Keratinocyte (primary cell): ENCODE measurements at regions not wholly inside any gene's neighbourhood (a gene's known extent, or its start where the extent isn't known, plus 50 kb on each side); places are given as distances from the start of the nearest gene placed in this dataset.

Source experiments
- DNase-seq: peaks from one replicate; pipeline ENCODE4 v3.0.0-alpha.2; 2011; ENCODE audit warnings: low read depth, missing footprints, low spot score
- FAIRE-seq: peaks from 2 replicates; lab custom pipeline; 2011; peaks lifted over from hg19 to GRCh38; lab: Jason Lieb, UNC
- H2AFZ ChIP-seq: 2 replicates; pipeline ENCODE4 v1.6.0; 2012; ENCODE audit warnings: low read length, control low read depth, inconsistent platforms; ENCODE audit not compliant: control insufficient read depth
- H3K27ac ChIP-seq: 2 replicates; pipeline ENCODE4 v1.5.1; 2011; ENCODE audit warnings: low read length; ENCODE audit not compliant: control insufficient read depth, insufficient read depth
- H3K27me3 ChIP-seq: 3 replicates; pipeline ENCODE4 v1.6.0; 2011; ENCODE audit warnings: low read length; ENCODE audit not compliant: control insufficient read depth, insufficient read depth; ENCODE audit errors: extremely low read depth
- H3K36me3 ChIP-seq, 2 experiments: 2 replicates in 1 of 2; 3 replicates in 1 of 2; pipeline ENCODE4 v1.5.1; 2011; ENCODE audit warnings: low read length in 2 of 2, mild to moderate bottlenecking in 1 of 2; ENCODE audit not compliant: control insufficient read depth in 2 of 2, insufficient read depth in 2 of 2; ENCODE audit errors: extremely low read depth in 1 of 2
- H3K4me1 ChIP-seq: 3 replicates; pipeline ENCODE4 v1.5.1; 2011; ENCODE audit warnings: low read length; ENCODE audit not compliant: control insufficient read depth, insufficient read depth; ENCODE audit errors: extremely low read depth
- H3K4me2 ChIP-seq: 3 replicates; pipeline ENCODE4 v1.6.0; 2011; ENCODE audit warnings: low read depth, low read length; ENCODE audit not compliant: control insufficient read depth, insufficient read depth; ENCODE audit errors: extremely low read depth
- H3K4me3 ChIP-seq, 3 experiments: fragments of 200-600 bp in 1 of 3; sonication (generic) in 1 of 3; 2 replicates in 2 of 3; 3 replicates in 1 of 3; pipeline ENCODE4 v1.5.1; 2011 to 2016; ENCODE audit warnings: low read length in 3 of 3, mild to moderate bottlenecking in 3 of 3, control low read depth in 2 of 3, inconsistent platforms in 1 of 3, low read depth in 1 of 3, mixed read lengths in 1 of 3, mixed run types in 1 of 3, moderate library complexity in 1 of 3; ENCODE audit not compliant: control insufficient read depth in 2 of 3, insufficient read depth in 2 of 3; ENCODE audit errors: extremely low read depth in 1 of 3
- H3K79me2 ChIP-seq: 2 replicates; pipeline ENCODE4 v1.6.0; 2012; ENCODE audit warnings: low read length; ENCODE audit not compliant: control insufficient read depth, insufficient read depth
- H3K9ac ChIP-seq: 3 replicates; pipeline ENCODE4 v1.6.0; 2011; ENCODE audit warnings: low read length; ENCODE audit not compliant: control insufficient read depth, insufficient read depth; ENCODE audit errors: extremely low read depth
- H3K9me1 ChIP-seq: 3 replicates; pipeline ENCODE4 v1.6.0; 2011; ENCODE audit warnings: low read length; ENCODE audit not compliant: control insufficient read depth, insufficient read depth; ENCODE audit errors: extremely low read depth
- H3K9me3 ChIP-seq: 2 replicates; pipeline ENCODE4 v1.5.1; 2012; ENCODE audit warnings: low read depth, low read length; ENCODE audit not compliant: control insufficient read depth
- H4K20me1 ChIP-seq: 3 replicates; pipeline ENCODE4 v1.6.0; 2011; ENCODE audit warnings: low read length; ENCODE audit not compliant: control insufficient read depth, insufficient read depth; ENCODE audit errors: extremely low read depth
- CTCF ChIP-seq, 3 experiments: IDR thresholded peaks in 1 of 3; conservative IDR thresholded peaks in 1 of 3; optimal IDR thresholded peaks in 1 of 3; 2 replicates in 2 of 3; 3 replicates in 1 of 3; pipeline versions ENCODE3 to v1.5.1; 2011; ENCODE audit warnings: low read length in 3 of 3, mild to moderate bottlenecking in 3 of 3, moderate library complexity in 2 of 3, control low read depth in 1 of 3, inconsistent platforms in 1 of 3; ENCODE audit not compliant: insufficient read depth in 2 of 3; ENCODE audit errors: extremely low read depth in 1 of 3
- EZH2 ChIP-seq: IDR thresholded peaks from one replicate; pipeline ENCODE4 v1.6.1; 2012; ENCODE audit warnings: inconsistent platforms, mild to moderate bottlenecking, low read length, moderate library complexity
- dilution Hi-C: fragments of 300-500 bp; cut with MboI; formaldehyde crosslinking; loops from one replicate; pipeline ENCODE4 v1.7.0; 2020; ENCODE audit warnings: low sequenced_read_pairs; ENCODE audit not compliant: extremely low pct_ligation_motif_present

DNA sequence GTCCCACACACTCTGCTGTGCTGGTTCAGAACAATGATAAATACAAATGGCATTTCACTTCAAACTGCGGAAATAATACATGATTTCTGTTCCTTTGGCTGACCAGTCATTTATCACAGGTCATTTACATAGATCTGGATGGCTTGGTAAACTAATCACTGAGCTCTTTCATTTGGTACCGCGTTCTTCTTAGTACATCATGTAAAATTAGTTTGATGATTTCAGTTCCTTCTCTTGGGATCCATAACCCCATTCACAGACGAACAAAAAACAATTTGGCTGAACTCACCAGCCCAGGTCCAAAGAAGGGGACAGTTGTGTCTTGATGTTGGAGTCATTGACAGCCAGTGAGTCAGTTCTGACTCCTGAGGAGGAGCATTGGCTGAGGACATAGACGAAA is 689.8 kb downstream of the INHBA start:
- no peak overlapping the region for H3K9ac ChIP-seq
- H2AFZ ChIP-seq = no peak overlapping the region
- no peaks in the 10 kb centered on the region for H4K20me1 ChIP-seq
- no peak overlapping the region for H3K27ac ChIP-seq
- DNase-seq (no peak), FAIRE-seq (peak; percentile 5)
- H3K79me2 ChIP-seq = no peaks in the 10 kb centered on the region
- H3K9me1 ChIP-seq = no peaks in the 10 kb centered on the region
- H3K4me2 ChIP-seq = no peak overlapping the region
- no peak overlapping the region for H3K4me3 ChIP-seq
- no peaks in the 10 kb centered on the region for H3K4me1 ChIP-seq
- H3K36me3 ChIP-seq = no peaks in the 10 kb centered on the region
- no peak for TF ChIP-seq CTCF (optimal IDR thresholded peaks at IDR 0.05 in 1 of 3, IDR thresholded peaks at IDR 0.05 in 1 of 3, conservative IDR thresholded peaks at IDR 0.05 in 1 of 3; ENCODE audit: extremely low read depth in 1 of 3, insufficient read depth in 2 of 3, low read length in 3 of 3)
- no peak for TF ChIP-seq EZH2
- H3K27me3 ChIP-seq = no peaks in the 10 kb centered on the region
- no peaks in the 10 kb centered on the region for H3K9me3 ChIP-seq
- dilution Hi-C loops = no loop called here

DNA sequence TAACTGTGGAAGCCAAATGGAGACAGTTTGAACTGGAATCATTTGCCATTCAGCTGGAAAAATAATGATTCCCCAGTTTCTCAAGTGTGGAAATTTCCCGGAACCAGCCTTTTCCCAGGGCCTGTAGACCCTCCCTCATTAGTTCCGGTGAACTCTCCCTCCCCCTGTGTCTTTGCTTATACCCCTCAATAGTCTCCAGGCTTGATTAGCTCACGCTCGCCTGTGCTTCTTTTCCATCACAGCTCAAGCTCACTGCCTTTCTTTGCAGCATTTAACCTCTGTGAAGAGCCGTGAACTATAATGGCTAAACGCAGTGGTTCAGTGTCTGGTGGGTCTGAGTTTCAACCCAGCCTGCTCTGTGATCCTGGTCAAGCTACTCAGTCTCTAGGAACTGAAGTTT is 690.8 kb downstream of the INHBA start:
- peaks cover 5% of the 10 kb centered on the region for H3K4me1 ChIP-seq
- H2AFZ ChIP-seq = no peak overlapping the region
- no peaks in the 10 kb centered on the region for H3K9me1 ChIP-seq
- TF ChIP-seq CTCF (optimal IDR thresholded peaks at IDR 0.05 in 1 of 3, IDR thresholded peaks at IDR 0.05 in 1 of 3, conservative IDR thresholded peaks at IDR 0.05 in 1 of 3; ENCODE audit: extremely low read depth in 1 of 3, insufficient read depth in 2 of 3, low read length in 3 of 3) (no peak), EZH2 (no peak)
- no peaks in the 10 kb centered on the region for H3K36me3 ChIP-seq
- no peaks in the 10 kb centered on the region for H4K20me1 ChIP-seq
- H3K4me2 ChIP-seq = no peak overlapping the region
- H3K27ac ChIP-seq = no peak overlapping the region
- dilution Hi-C loops = no loop called here
- DNase-seq (no peak), FAIRE-seq (no peak)
- H3K27me3 ChIP-seq = no peaks in the 10 kb centered on the region
- H3K9me3 ChIP-seq = no peaks in the 10 kb centered on the region
- H3K9ac ChIP-seq = no peak overlapping the region
- H3K4me3 ChIP-seq = no peak overlapping the region
- H3K79me2 ChIP-seq = no peaks in the 10 kb centered on the region
